GM13977 (cell line): ENCODE measurements at regions not wholly inside any gene's neighbourhood (a gene's known extent, or its start where the extent isn't known, plus 50 kb on each side); places are given as distances from the start of the nearest gene placed in this dataset.

ENCODE experiments used
- DNase-seq: peaks from one replicate; pipeline ENCODE4 v3.0.0; 2012; ENCODE audit warnings: low spot score
- in situ Hi-C: fragments of 300-500 bp; cut with MboI; formaldehyde crosslinking; loops from one replicate; pipeline ENCODE4 v1.12.0; 2022; ENCODE audit warnings: low sequenced_read_pairs, low pct_unique_long_range_greater_than_20kb, mixed read lengths, inconsistent platforms; ENCODE audit not compliant: unreplicated experiment
- TF ChIP-seq, protein P1 (sequence below): IDR thresholded peaks from 2 replicates; pipeline ENCODE4 v1.5.1; 2012; ENCODE audit warnings: mild to moderate bottlenecking, control low read depth; ENCODE audit not compliant: insufficient read depth; ENCODE audit errors: extremely low read depth, missing control alignments

- in situ Hi-C loops: no loop called here
- TF ChIP-seq, protein P1, sequence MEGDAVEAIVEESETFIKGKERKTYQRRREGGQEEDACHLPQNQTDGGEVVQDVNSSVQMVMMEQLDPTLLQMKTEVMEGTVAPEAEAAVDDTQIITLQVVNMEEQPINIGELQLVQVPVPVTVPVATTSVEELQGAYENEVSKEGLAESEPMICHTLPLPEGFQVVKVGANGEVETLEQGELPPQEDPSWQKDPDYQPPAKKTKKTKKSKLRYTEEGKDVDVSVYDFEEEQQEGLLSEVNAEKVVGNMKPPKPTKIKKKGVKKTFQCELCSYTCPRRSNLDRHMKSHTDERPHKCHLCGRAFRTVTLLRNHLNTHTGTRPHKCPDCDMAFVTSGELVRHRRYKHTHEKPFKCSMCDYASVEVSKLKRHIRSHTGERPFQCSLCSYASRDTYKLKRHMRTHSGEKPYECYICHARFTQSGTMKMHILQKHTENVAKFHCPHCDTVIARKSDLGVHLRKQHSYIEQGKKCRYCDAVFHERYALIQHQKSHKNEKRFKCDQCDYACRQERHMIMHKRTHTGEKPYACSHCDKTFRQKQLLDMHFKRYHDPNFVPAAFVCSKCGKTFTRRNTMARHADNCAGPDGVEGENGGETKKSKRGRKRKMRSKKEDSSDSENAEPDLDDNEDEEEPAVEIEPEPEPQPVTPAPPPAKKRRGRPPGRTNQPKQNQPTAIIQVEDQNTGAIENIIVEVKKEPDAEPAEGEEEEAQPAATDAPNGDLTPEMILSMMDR: no peak
- DNase-seq: no peak
Measured at GRCh38 chr3:22334996-22335395, 584.0 kb upstream of the ZNF385D start.

GRCh38 chr3:22349215-22349851 is 598.3 kb upstream of the ZNF385D start:
- in situ Hi-C loops: no loop called here
- TF ChIP-seq, protein P1: no peak

GRCh38 chr3:22351806-22352205 is 600.8 kb upstream of the ZNF385D start:
- TF ChIP-seq, protein P1: no peak
- no peak for DNase-seq
- in situ Hi-C loops: no loop called here

More at GRCh38 chr3:22349215-22349851, 598.3 kb upstream of the ZNF385D start:
- no peak for DNase-seq

- TF ChIP-seq, protein P1: no peak
- no peak for DNase-seq
- in situ Hi-C loops: no loop called here
Measured at GRCh38 chr3:22353126-22353525, 602.1 kb upstream of the ZNF385D start.

DNA sequence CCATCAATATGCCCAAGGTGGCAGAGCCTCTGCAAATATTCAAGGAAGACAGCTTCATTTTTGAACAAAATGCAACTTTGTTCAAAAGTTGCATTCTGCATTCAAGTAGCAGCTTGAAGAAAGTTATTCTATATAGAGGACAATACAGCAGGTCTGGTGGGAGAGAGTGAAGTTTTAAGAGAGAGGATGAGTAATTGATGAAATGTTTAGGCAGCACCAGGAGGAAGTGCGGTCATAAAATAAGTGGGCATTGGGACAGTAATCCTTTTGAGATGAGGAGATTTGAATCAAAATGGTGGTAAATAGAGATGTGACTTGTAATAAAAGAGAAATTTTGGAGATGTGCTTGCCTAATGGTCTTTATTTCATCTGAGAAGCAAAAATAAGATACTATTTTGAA is 607.3 kb upstream of the ZNF385D start:
- TF ChIP-seq, protein P1: no peak
- in situ Hi-C loops: no loop called here
- DNase-seq: no peak

GRCh38 chr3:22360164-22360563 is 609.2 kb upstream of the ZNF385D start:
- TF ChIP-seq, protein P1: no peak
- in situ Hi-C loops: no loop called here
- no peak for DNase-seq

DNA sequence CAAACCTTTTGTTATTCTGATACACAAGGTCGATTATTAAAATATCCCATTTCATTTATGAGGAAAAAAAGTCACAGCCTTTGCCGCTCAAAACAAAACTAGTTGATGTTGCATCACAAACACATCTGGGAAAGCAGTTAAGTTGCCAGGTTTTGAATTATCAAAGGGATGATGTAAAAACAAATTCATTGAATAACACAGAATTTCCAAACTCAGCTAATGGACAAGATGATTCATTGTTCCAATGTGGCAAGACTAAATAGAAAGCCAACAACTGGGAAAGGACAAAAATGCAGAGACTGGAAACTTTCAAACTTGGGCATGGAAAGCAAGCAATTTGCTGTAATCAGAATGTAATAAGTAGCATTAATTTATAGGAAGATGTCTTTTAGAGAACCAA is 610.0 kb upstream of the ZNF385D start:
- DNase-seq: no peak
- in situ Hi-C loops: no loop called here
- TF ChIP-seq, protein P1: no peak
